HCT116 (cell line): ENCODE measurements at regions not wholly inside any gene's neighbourhood (a gene's known extent, or its start where the extent isn't known, plus 50 kb on each side); places are given as distances from the start of the nearest gene placed in this dataset.

ENCODE experiments used
- ATAC-seq: fragments of 200-7000 bp; cut with Tn5 transposase; 2 replicates; pipeline ENCODE4 v1.9.1; 2020; ENCODE audit warnings: mild to moderate bottlenecking, moderate library complexity
- BruUV-seq: library from RNA; stranded (reverse); fragments of 400-500 nt; replicated peaks from 2 replicates; lab custom pipeline; 2021; lab: Mats Ljungman, UMichigan
- CTCF ChIA-PET: fragments of 300-600 bp; sonication (Branson Sonifier 250); formaldehyde crosslinking; loops from one replicate; lab custom pipeline; 2021; ENCODE audit warnings: antibody characterized with exemption; lab: Charles Lee
- POLR2A ChIA-PET: fragments of 300-600, 350-600 bp; sonication (Branson Sonifier 250); formaldehyde crosslinking; loops from one replicate; lab custom pipeline; 2021; ENCODE audit warnings: antibody characterized with exemption; lab: Charles Lee
- RAD21 ChIA-PET, 2 experiments: fragments of 300-600 bp; sonication (Branson Sonifier 250); formaldehyde crosslinking; loops; one replicate each; lab custom pipeline; 2023; ENCODE audit warnings: low total read pairs in 2 of 2; ENCODE audit not compliant: uncharacterized antibody in 2 of 2, unreplicated experiment in 2 of 2, low non-redundant PET in 1 of 2; lab: Charles Lee
- DNase-seq: peaks from one replicate; pipeline ENCODE4 v3.0.0-alpha.2; 2010; ENCODE audit warnings: low read depth, low spot score
- H2AFZ ChIP-seq: fragments of 200-600 bp; shearing (Covaris generic), sonication (generic); 2 replicates; pipeline ENCODE4 v1.6.1; 2017; ENCODE audit warnings: low read depth, mixed run types, mixed read lengths, antibody characterized with exemption, low read length; ENCODE audit not compliant: poor library complexity, severe bottlenecking
- H3K27ac ChIP-seq: 2 replicates; pipeline ENCODE4 v1.5.1; 2012; ENCODE audit warnings: low read depth, low read length
- H3K27me3 ChIP-seq: fragments of 200-600 bp; sonication (generic); 2 replicates; pipeline ENCODE4 v1.6.1; 2016; ENCODE audit warnings: mixed run types, low read length, mixed read lengths; ENCODE audit not compliant: insufficient read depth
- H3K36me3 ChIP-seq, 2 experiments: fragments of 200-500 bp in 1 of 2; fragments of 200-600 bp in 1 of 2; sonication (Bioruptor generic) in 1 of 2; sonication (generic) in 1 of 2; 2 replicates each; pipeline versions ENCODE4 v1.5.1 to v1.6.1; 2014 to 2016; ENCODE audit warnings: low read length in 2 of 2, inconsistent platforms in 1 of 2, mixed read lengths in 1 of 2, mixed run types in 1 of 2; ENCODE audit not compliant: insufficient read depth in 2 of 2, control insufficient read depth in 1 of 2
- H3K4me1 ChIP-seq, 2 experiments: fragments of 200-600 bp in 1 of 2; sonication (generic) in 1 of 2; 2 replicates each; pipeline versions ENCODE4 v1.5.1 to v1.6.1; 2012 to 2017; ENCODE audit warnings: low read length in 2 of 2, inconsistent platforms in 1 of 2, mild to moderate bottlenecking in 1 of 2, mixed read lengths in 1 of 2, mixed run types in 1 of 2, moderate library complexity in 1 of 2; ENCODE audit not compliant: insufficient read depth in 2 of 2, control insufficient read depth in 1 of 2
- H3K4me2 ChIP-seq: fragments of 200-600 bp; sonication (generic); 2 replicates; pipeline ENCODE4 v1.6.1; 2017; ENCODE audit warnings: mixed run types, low read length, mixed read lengths
- H3K4me3 ChIP-seq, 2 experiments: fragments of 200-600 bp in 1 of 2; sonication (generic) in 1 of 2; replicated peaks in 1 of 2; 2 replicates each; pipeline ENCODE4 v1.5.1; 2011 to 2016; ENCODE audit warnings: low read length in 2 of 2, control low read depth in 1 of 2, low read depth in 1 of 2, mild to moderate bottlenecking in 1 of 2, mixed read lengths in 1 of 2, mixed run types in 1 of 2
- H3K79me2 ChIP-seq: fragments of 200-600 bp; sonication (generic); 2 replicates; pipeline ENCODE4 v1.6.1; 2017; ENCODE audit warnings: mild to moderate bottlenecking, mixed run types, low read length, moderate library complexity, mixed read lengths; ENCODE audit not compliant: insufficient read depth
- H3K9ac ChIP-seq: fragments of 200-600 bp; sonication (generic); 2 replicates; pipeline ENCODE4 v1.6.1; 2016; ENCODE audit warnings: low read length, mixed read lengths
- H3K9me2 ChIP-seq: fragments of 200-600 bp; sonication (generic), shearing (Covaris generic); 2 replicates; pipeline ENCODE4 v1.6.1; 2017; ENCODE audit warnings: mixed run types, mild to moderate bottlenecking, moderate library complexity; ENCODE audit not compliant: insufficient read depth
- H3K9me3 ChIP-seq, 2 experiments: fragments of 200-500 bp in 1 of 2; fragments of 200-600 bp in 1 of 2; sonication (Bioruptor generic) in 1 of 2; sonication (generic) in 1 of 2; 2 replicates each; pipeline ENCODE4 v1.6.1; 2014 to 2017; ENCODE audit warnings: low read length in 2 of 2, mixed read lengths in 2 of 2, inconsistent platforms in 1 of 2, low read depth in 1 of 2, mild to moderate bottlenecking in 1 of 2, mixed run types in 1 of 2, moderate library complexity in 1 of 2; ENCODE audit not compliant: control insufficient read depth in 1 of 2, insufficient read depth in 1 of 2
- H4K20me1 ChIP-seq: fragments of 200-600 bp; sonication (generic), shearing (Covaris generic); 2 replicates; pipeline ENCODE4 v1.6.1; 2017; ENCODE audit warnings: mixed run types, mild to moderate bottlenecking, moderate library complexity; ENCODE audit not compliant: insufficient read depth
- CBX3 ChIP-seq: IDR thresholded peaks from 2 replicates; pipeline ENCODE4 v1.6.1; 2012; ENCODE audit warnings: low read depth
- FOSL1 ChIP-seq: IDR thresholded peaks from 2 replicates; pipeline ENCODE4 v1.6.1; 2012; ENCODE audit warnings: low read depth
- JUND ChIP-seq: IDR thresholded peaks from 2 replicates; pipeline ENCODE4 v1.6.1; 2012
- POLR2A ChIP-seq: IDR thresholded peaks from 2 replicates; pipeline ENCODE4 v1.7.0; 2011; ENCODE audit warnings: borderline replicate concordance; ENCODE audit not compliant: insufficient read depth, insufficient read length; ENCODE audit errors: extremely low read depth
- POLR2AphosphoS5 ChIP-seq: IDR thresholded peaks from 2 replicates; pipeline ENCODE4 v1.6.1; 2011; ENCODE audit warnings: mild to moderate bottlenecking, low read depth, low read length, moderate library complexity
- SIN3A ChIP-seq: IDR thresholded peaks from 2 replicates; pipeline ENCODE4 v1.6.1; 2012; ENCODE audit warnings: low read depth
- SP1 ChIP-seq: IDR thresholded peaks from 2 replicates; pipeline ENCODE4 v1.6.1; 2012; ENCODE audit warnings: low read depth
- SRF ChIP-seq: IDR thresholded peaks from 2 replicates; pipeline ENCODE4 v1.6.1; 2012; ENCODE audit warnings: low read depth
- TCF7L2 ChIP-seq: IDR thresholded peaks from 2 replicates; pipeline ENCODE4 v1.7.0; 2011; ENCODE audit warnings: borderline replicate concordance, inconsistent platforms; ENCODE audit not compliant: insufficient read depth, insufficient read length; ENCODE audit errors: extremely low read depth
- YY1 ChIP-seq: IDR thresholded peaks from 2 replicates; pipeline ENCODE4 v1.6.1; 2011; ENCODE audit warnings: low read length, low read depth, moderate library complexity, mild to moderate bottlenecking; ENCODE audit not compliant: insufficient replicate concordance; ENCODE audit errors: extremely low read depth
- ZFX ChIP-seq: fragments of 450-650 bp; IDR thresholded peaks from 2 replicates; pipeline ENCODE4 v1.6.1; 2017
- ZNF274 ChIP-seq: fragments of 200-500 bp; sonication (Bioruptor generic); IDR thresholded peaks from 2 replicates; pipeline ENCODE4 v1.6.1; 2014; ENCODE audit warnings: mild to moderate bottlenecking, low read depth, low read length, inconsistent platforms
- intact Hi-C: fragments of 100-400 bp; cut with micrococcal nuclease; formaldehyde crosslinking; loops from 2 replicates; pipeline ENCODE4 v1.10.0; 2022
- TF ChIP-seq, protein P1 (sequence below): IDR thresholded peaks from 2 replicates; pipeline ENCODE4 v1.6.1; 2012
- TF ChIP-seq, protein P2 (sequence below), 3 experiments: fragments of 200-600 bp in 1 of 3; sonication (generic) in 1 of 3; IDR thresholded peaks in 2 of 3; conservative IDR thresholded peaks in 1 of 3; 2 replicates each; pipeline ENCODE4 v1.5.1; 2012 to 2017; ENCODE audit warnings: low read depth in 2 of 3, low read length in 2 of 3, antibody characterized with exemption in 1 of 3, borderline replicate concordance in 1 of 3, control low read depth in 1 of 3, mild to moderate bottlenecking in 1 of 3, mixed read lengths in 1 of 3, mixed run types in 1 of 3, moderate library complexity in 1 of 3; ENCODE audit not compliant: insufficient read depth in 1 of 3

DNA sequence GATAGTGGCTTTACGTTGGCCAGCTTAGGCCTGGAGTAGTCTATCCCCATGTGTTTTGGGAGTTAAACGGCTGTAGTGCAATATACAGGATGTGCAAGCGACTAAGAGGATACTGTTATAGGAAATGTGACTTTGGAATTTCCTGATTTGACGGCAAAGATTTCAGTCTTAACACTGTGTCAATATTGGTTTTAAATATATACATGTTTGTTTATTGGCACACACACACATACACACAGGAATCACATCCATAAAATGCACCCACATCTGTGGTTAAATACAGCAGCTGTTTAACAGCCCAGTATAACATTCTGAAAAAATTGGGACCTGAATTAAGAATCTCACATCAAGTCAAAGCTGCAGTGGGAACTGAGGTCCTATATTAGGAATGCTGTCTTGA, 347.1 kb downstream of the TXNL1 start:
- ATAC-seq (no peak), DNase-seq (no peak)
- no peaks in the 10 kb centered on the region for H3K27me3 ChIP-seq
- RAD21 ChIA-PET = no interaction called here
- H3K9ac ChIP-seq = no peak overlapping the region
- no TSS peak for BruUV-seq
- TF ChIP-seq TCF7L2 = no peak
- no peak for TF ChIP-seq POLR2AphosphoS5
- TF ChIP-seq JUND = no peak
- no peak for TF ChIP-seq CBX3
- no peak for TF ChIP-seq POLR2A
- TF ChIP-seq YY1 = no peak
- no peak for TF ChIP-seq SP1
- TF ChIP-seq, protein P1, sequence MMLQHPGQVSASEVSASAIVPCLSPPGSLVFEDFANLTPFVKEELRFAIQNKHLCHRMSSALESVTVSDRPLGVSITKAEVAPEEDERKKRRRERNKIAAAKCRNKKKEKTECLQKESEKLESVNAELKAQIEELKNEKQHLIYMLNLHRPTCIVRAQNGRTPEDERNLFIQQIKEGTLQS = no peak
- TF ChIP-seq ZNF274 = no peak
- H3K27ac ChIP-seq = no peak overlapping the region
- peaks cover 0 to 8% of the 10 kb centered on the region in 2 experiments; a peak in 2 of 4 replicates for H3K9me3 ChIP-seq
- H2AFZ ChIP-seq = no peak overlapping the region
- no peaks in the 10 kb centered on the region for H3K9me2 ChIP-seq
- no peaks in the 10 kb centered on the region for H3K4me1 ChIP-seq
- no peak overlapping the region for H3K4me2 ChIP-seq
- H3K4me3 ChIP-seq = no peak overlapping the region
- no peaks in the 10 kb centered on the region for H3K79me2 ChIP-seq
- H4K20me1 ChIP-seq = no peaks in the 10 kb centered on the region
- CTCF ChIA-PET = no interaction called here
- H3K36me3 ChIP-seq = no peaks in the 10 kb centered on the region
- intact Hi-C loops = no loop called here
- POLR2A ChIA-PET = no interaction called here

DNA sequence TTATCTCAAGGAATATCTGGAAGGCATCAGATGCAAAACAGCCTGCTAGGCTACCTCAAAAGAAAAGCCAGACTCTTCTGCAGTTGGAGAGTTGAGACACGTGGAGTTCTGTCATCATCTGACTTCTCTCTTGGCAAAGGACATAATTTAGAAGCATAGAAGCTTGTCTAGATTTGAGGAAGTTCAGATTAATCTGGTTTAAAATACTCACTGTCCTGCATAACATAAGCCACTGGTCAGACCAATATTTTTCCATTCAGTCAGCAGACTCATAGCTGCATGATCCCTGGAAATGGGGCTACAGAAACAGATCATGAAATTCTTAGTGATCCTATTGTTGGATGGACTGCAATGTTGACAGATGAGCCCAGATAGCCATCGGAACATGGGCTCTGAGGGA, 349.0 kb downstream of the TXNL1 start:
- ChIA-PET RAD21 (no interaction called here), POLR2A (no interaction called here), CTCF (no interaction called here)
- no peaks in the 10 kb centered on the region for H3K36me3 ChIP-seq
- no peaks in the 10 kb centered on the region for H3K27me3 ChIP-seq
- TF ChIP-seq FOSL1 (no peak), SRF (no peak), SP1 (no peak), CBX3 (no peak), ZFX (no peak), SIN3A (no peak), ZNF274 (no peak)
- TF ChIP-seq, protein P2, sequence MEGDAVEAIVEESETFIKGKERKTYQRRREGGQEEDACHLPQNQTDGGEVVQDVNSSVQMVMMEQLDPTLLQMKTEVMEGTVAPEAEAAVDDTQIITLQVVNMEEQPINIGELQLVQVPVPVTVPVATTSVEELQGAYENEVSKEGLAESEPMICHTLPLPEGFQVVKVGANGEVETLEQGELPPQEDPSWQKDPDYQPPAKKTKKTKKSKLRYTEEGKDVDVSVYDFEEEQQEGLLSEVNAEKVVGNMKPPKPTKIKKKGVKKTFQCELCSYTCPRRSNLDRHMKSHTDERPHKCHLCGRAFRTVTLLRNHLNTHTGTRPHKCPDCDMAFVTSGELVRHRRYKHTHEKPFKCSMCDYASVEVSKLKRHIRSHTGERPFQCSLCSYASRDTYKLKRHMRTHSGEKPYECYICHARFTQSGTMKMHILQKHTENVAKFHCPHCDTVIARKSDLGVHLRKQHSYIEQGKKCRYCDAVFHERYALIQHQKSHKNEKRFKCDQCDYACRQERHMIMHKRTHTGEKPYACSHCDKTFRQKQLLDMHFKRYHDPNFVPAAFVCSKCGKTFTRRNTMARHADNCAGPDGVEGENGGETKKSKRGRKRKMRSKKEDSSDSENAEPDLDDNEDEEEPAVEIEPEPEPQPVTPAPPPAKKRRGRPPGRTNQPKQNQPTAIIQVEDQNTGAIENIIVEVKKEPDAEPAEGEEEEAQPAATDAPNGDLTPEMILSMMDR (IDR thresholded peaks at IDR 0.05 in 2 of 3, conservative IDR thresholded peaks at IDR 0.05 in 1 of 3; ENCODE audit: borderline replicate concordance in 1 of 3, insufficient read depth in 1 of 3, low read depth in 2 of 3, low read length in 2 of 3) = no peak
- no peaks in the 10 kb centered on the region for H3K79me2 ChIP-seq
- H3K27ac ChIP-seq = no peak overlapping the region
- DNase-seq (no peak), ATAC-seq (no peak)
- no TSS peak for BruUV-seq
- peaks cover 0 to 10% of the 10 kb centered on the region in 2 experiments; a peak in 2 of 4 replicates for H3K9me3 ChIP-seq
- no peaks in the 10 kb centered on the region for H4K20me1 ChIP-seq
- no peak overlapping the region for H2AFZ ChIP-seq
- H3K4me2 ChIP-seq = no peak overlapping the region
- H3K9ac ChIP-seq = no peak overlapping the region
- intact Hi-C loops = no loop called here
- H3K4me1 ChIP-seq = no peaks in the 10 kb centered on the region
- no peak overlapping the region for H3K4me3 ChIP-seq
- H3K9me2 ChIP-seq = no peaks in the 10 kb centered on the region
